Right lung (tissue), 2 donors: ENCODE measurements at regions not wholly inside any gene's neighbourhood (a gene's known extent, or its start where the extent isn't known, plus 50 kb on each side); places are given as distances from the start of the nearest gene placed in this dataset.

Experiments
- DNase-seq, 2 donors: peaks; one replicate each; pipeline ENCODE4 v3.0.0-alpha.2; 2013

DNA sequence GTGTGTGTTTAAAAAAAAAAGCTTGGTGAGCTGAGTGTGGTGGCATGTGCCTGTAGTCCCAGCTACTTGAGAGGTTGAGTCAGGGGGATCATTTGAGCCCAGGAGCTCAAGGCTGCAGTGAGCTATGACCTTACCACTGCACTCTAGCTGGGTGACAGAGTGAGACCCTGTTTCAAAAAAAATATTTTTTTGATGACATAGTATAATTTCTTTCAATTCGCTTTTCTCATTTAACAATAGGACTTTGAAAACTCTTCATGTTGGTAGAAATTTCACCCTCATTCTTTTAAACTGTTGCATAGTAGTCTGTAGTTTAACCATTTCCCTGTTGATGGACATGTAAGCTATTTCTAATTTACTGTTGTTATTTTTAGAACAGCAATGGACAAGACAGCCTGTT lies 55.7 kb upstream of the EXOC6 start:
- no peak for DNase-seq
